ENCODE measurements at regions not wholly inside any gene's neighbourhood (a gene's known extent, or its start where the extent isn't known, plus 50 kb on each side); places are given as distances from the start of the nearest gene placed in this dataset.

DNA sequence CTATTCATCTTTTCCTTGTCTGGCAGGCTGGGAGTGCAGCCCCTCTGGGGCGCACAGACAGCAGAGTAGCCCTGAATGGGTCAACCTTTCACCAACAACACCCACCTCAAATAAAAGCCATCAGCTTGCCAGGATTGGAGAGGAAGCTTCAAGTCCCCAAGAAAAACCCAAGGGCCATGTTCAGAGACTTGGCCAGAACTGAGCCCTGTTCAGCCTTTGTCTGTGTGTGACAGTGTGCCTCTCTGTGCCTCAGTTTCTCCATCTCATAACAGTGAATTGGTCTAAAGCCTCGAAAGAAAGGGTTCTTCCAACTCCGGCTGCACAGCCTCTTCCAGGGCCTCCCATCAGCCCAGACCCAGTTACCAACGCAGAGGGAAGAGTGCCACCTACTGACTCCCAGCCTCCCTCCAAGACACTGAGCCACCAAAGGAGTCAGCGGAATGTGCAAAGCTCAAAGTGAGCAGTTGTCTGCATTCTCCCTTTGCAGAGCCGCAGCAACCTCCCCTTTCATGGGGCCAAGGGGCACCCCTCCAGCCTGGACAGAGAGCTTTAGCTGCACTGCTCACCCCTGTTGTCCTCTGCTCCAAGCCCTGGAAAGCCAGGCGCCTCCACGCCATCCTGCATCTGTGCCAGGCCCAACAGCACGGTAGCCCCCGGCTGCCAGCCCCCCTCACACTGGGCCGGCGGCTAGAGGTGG lies 82.7 kb upstream of the TOP1 start:
- H3K36me3 ChIP-seq (ENCODE audit: control insufficient read depth, insufficient read depth, low read length), result no peaks in the 10 kb centered on the region
- no TSS peak for BruUV-seq (replicated peaks)
- in situ Hi-C loops (cut with MboI), result loop anchor here (25.0 kb wide), 1 partner anchor 1684 kb away; no protein-coding TSS in a partner anchor
- ChIA-PET CTCF (ENCODE audit: low intra/inter-chr PET ratio) (interaction anchor here (0.7 kb wide), 2 partner anchors 16 to 1681 kb away, joined by 3 read pairs; no protein-coding TSS in a partner anchor), POLR2A (interaction anchor here (0.7 to 1.6 kb wide), 2 partner anchors 17 to 77 kb away, joined by 3 to 4 read pairs; no protein-coding TSS in a partner anchor)
- 9% methylated on average over 12 of the region's 12 CpGs for WGBS (ENCODE audit: insufficient coverage, low coverage, missing lambda C conversion rate)
- H3K4me3 ChIP-seq, result no peak overlapping the region
- H3K4me2 ChIP-seq (ENCODE audit: insufficient read depth, low read length), result no peak overlapping the region
- no peaks in the 10 kb centered on the region for H3K79me2 ChIP-seq (ENCODE audit: control insufficient read depth, insufficient read depth, low read length)
- ATAC-seq (peak; percentile 94), DNase-seq (ENCODE audit: extremely low read depth in 1 of 4, low spot score in 3 of 4) (peak in 2 of 4 experiments; percentile 57 to 59), FAIRE-seq (peak; percentile 78)
- H3K27ac ChIP-seq (ENCODE audit: extremely low read depth, low read depth, low read length), result no peak overlapping the region
- no peak overlapping the region for H3K9ac ChIP-seq (ENCODE audit: insufficient read depth in 1 of 2, low read depth in 2 of 2, low read length in 2 of 2)
- peaks cover 20 to 42% of the 10 kb centered on the region in 2 experiments for H3K27me3 ChIP-seq (ENCODE audit: control insufficient read depth in 2 of 2, insufficient read depth in 2 of 2, low read length in 2 of 2)
- H3K4me1 ChIP-seq (replicated peaks in 1 of 2; ENCODE audit: control insufficient read depth in 2 of 2, insufficient read depth in 2 of 2, low read length in 2 of 2), result peaks cover 3 to 9% of the 10 kb centered on the region in 2 experiments; a peak in 2 of 5 replicates
- H3K9me1 ChIP-seq (ENCODE audit: control insufficient read depth, insufficient read depth, low read length), result no peaks in the 10 kb centered on the region
- H3K9me3 ChIP-seq (replicated peaks; ENCODE audit: control insufficient read depth, insufficient read depth, low read depth, low read length), result no peaks in the 10 kb centered on the region
- no peak overlapping the region for H2AFZ ChIP-seq (ENCODE audit: low read depth, low read length)
- intact Hi-C loops (cut with micrococcal nuclease), result loop anchor here (2.0 kb wide), 1 partner anchor 149 kb away; no protein-coding TSS in a partner anchor
- no peaks in the 10 kb centered on the region for H4K20me1 ChIP-seq (replicated peaks; ENCODE audit: control insufficient read depth, insufficient read depth, low read length)
- TF ChIP-seq, protein P1, sequence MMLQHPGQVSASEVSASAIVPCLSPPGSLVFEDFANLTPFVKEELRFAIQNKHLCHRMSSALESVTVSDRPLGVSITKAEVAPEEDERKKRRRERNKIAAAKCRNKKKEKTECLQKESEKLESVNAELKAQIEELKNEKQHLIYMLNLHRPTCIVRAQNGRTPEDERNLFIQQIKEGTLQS (IDR thresholded peaks at IDR 0.05), result no peak
- TF ChIP-seq, protein P1 (CRISPR knock-in tag; conservative IDR thresholded peaks at IDR 0.05), result no peak
- TF ChIP-seq, protein P2, sequence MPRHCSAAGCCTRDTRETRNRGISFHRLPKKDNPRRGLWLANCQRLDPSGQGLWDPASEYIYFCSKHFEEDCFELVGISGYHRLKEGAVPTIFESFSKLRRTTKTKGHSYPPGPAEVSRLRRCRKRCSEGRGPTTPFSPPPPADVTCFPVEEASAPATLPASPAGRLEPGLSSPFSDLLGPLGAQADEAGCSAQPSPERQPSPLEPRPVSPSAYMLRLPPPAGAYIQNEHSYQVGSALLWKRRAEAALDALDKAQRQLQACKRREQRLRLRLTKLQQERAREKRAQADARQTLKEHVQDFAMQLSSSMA (CRISPR knock-in tag; IDR thresholded peaks at IDR 0.05), result no peak
- TF ChIP-seq RFX1 (IDR thresholded peaks at IDR 0.05), result no peak
- no peak for TF ChIP-seq CTBP1 (IDR thresholded peaks at IDR 0.05; ENCODE audit: borderline replicate concordance)
- TF ChIP-seq ZNF175 (CRISPR knock-in tag; IDR thresholded peaks at IDR 0.05; ENCODE audit: low read depth), result no peak
- no peak for TF ChIP-seq HNRNPLL (IDR thresholded peaks at IDR 0.05; ENCODE audit: low read depth, low read length, poor library complexity, severe bottlenecking)
- TF ChIP-seq, protein P3, sequence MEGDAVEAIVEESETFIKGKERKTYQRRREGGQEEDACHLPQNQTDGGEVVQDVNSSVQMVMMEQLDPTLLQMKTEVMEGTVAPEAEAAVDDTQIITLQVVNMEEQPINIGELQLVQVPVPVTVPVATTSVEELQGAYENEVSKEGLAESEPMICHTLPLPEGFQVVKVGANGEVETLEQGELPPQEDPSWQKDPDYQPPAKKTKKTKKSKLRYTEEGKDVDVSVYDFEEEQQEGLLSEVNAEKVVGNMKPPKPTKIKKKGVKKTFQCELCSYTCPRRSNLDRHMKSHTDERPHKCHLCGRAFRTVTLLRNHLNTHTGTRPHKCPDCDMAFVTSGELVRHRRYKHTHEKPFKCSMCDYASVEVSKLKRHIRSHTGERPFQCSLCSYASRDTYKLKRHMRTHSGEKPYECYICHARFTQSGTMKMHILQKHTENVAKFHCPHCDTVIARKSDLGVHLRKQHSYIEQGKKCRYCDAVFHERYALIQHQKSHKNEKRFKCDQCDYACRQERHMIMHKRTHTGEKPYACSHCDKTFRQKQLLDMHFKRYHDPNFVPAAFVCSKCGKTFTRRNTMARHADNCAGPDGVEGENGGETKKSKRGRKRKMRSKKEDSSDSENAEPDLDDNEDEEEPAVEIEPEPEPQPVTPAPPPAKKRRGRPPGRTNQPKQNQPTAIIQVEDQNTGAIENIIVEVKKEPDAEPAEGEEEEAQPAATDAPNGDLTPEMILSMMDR (IDR thresholded peaks at IDR 0.05 in 2 of 3, conservative IDR thresholded peaks at IDR 0.05 in 1 of 3; ENCODE audit: insufficient read depth in 2 of 3, low read depth in 1 of 3, low read length in 3 of 3), result peak; percentile 70 to 83 (median 74)
- no peak for TF ChIP-seq TAF1 (IDR thresholded peaks at IDR 0.05; ENCODE audit: control insufficient read depth, extremely low read depth, insufficient read depth, low read length, severe bottlenecking)
- no peak for TF ChIP-seq POLR3A (IDR thresholded peaks at IDR 0.05; ENCODE audit: borderline replicate concordance, extremely low read depth, insufficient read depth, insufficient read length)
- TF ChIP-seq, protein P4, sequence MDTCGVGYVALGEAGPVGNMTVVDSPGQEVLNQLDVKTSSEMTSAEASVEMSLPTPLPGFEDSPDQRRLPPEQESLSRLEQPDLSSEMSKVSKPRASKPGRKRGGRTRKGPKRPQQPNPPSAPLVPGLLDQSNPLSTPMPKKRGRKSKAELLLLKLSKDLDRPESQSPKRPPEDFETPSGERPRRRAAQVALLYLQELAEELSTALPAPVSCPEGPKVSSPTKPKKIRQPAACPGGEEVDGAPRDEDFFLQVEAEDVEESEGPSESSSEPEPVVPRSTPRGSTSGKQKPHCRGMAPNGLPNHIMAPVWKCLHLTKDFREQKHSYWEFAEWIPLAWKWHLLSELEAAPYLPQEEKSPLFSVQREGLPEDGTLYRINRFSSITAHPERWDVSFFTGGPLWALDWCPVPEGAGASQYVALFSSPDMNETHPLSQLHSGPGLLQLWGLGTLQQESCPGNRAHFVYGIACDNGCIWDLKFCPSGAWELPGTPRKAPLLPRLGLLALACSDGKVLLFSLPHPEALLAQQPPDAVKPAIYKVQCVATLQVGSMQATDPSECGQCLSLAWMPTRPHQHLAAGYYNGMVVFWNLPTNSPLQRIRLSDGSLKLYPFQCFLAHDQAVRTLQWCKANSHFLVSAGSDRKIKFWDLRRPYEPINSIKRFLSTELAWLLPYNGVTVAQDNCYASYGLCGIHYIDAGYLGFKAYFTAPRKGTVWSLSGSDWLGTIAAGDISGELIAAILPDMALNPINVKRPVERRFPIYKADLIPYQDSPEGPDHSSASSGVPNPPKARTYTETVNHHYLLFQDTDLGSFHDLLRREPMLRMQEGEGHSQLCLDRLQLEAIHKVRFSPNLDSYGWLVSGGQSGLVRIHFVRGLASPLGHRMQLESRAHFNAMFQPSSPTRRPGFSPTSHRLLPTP (IDR thresholded peaks at IDR 0.05; ENCODE audit: borderline replicate concordance, extremely low read depth, insufficient read length), result no peak
- no peak for TF ChIP-seq BRD4 (IDR thresholded peaks at IDR 0.05)
- TF ChIP-seq SMC3 (conservative IDR thresholded peaks at IDR 0.05; ENCODE audit: insufficient read depth, low read depth, low read length), result peak; percentile 47; the same call in 1 of the 2 replicates
- peak; percentile 54 to 78 for TF ChIP-seq RAD21 (CRISPR knock-in tag; conservative IDR thresholded peaks at IDR 0.05 in 1 of 2, IDR thresholded peaks at IDR 0.05 in 1 of 2)

All from K562 (cell line).